ENCODE measurements at regions not wholly inside any gene's neighbourhood (a gene's known extent, or its start where the extent isn't known, plus 50 kb on each side); places are given as distances from the start of the nearest gene placed in this dataset.

DNA sequence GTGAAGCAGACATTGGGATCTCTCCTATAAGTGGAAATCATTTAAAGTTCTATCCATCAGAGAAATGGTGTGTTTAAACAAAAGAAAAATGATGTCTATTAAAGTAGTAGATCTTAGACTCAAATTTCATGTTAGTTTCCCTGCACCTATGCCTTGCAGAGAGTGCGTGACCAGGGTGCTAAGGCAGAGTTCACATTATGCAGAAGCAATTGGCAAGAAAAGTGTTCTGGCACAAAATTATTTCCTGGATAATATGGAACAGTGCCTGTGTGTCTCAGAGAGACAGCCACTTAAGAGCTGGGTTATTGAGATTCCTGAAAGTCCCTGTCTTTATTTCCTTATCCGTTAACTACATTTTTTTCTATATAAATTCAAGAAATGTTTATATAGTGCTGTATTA lies 457.0 kb downstream of the CDH8 start:
- ChIA-PET POLR2A (no interaction called here), CTCF (no interaction called here)
- Histone ChIP-seq H3K4me1 (no peaks in the 10 kb centered on the region), H3K4me3 (no peak overlapping the region), H3K4me2 (no peak overlapping the region), H3K27ac (no peak overlapping the region), H3K9me3 (no peaks in the 10 kb centered on the region; the same call in 2 of the 3 replicates)
- ATAC-seq (no peak), DNase-seq (ENCODE audit: low read depth in 1 of 2, low spot score in 1 of 2) (no peak), FAIRE-seq (no peak)
- TF ChIP-seq ESRRA (IDR thresholded peaks at IDR 0.05; ENCODE audit: borderline replicate concordance, low read length), result no peak
- TF ChIP-seq HMGXB4 (CRISPR knock-in tag; IDR thresholded peaks at IDR 0.05; ENCODE audit: borderline replicate concordance), result no peak
- TF ChIP-seq ELK1 (IDR thresholded peaks at IDR 0.05; ENCODE audit: low read depth, low read length), result no peak
- TF ChIP-seq GATA3 (IDR thresholded peaks at IDR 0.05; ENCODE audit: borderline replicate concordance), result no peak
- WGBS (ENCODE audit: missing lambda C conversion rate), result 30% methylated on average over 2 of the region's 2 CpGs

GRCh38 chr16:61576476-61576875 lies 459.8 kb downstream of the CDH8 start:
- no peak for ATAC-seq
- Histone ChIP-seq H3K4me3 (no peak overlapping the region), H3K9me3 (no peaks in the 10 kb centered on the region), H3K27ac (no peak overlapping the region), H3K4me1 (no peaks in the 10 kb centered on the region), H3K4me2 (no peak overlapping the region)
- 3% methylated on average over 5 of the region's 5 CpGs for WGBS (ENCODE audit: missing lambda C conversion rate)
- ChIA-PET POLR2A (no interaction called here), CTCF (no interaction called here)
- no peak for TF ChIP-seq MAZ (IDR thresholded peaks at IDR 0.05; ENCODE audit: borderline replicate concordance, low read depth, low read length)
- TF ChIP-seq TFCP2L1 (CRISPR knock-in tag; IDR thresholded peaks at IDR 0.05), result no peak
- no peak for TF ChIP-seq KDM1A (IDR thresholded peaks at IDR 0.05; ENCODE audit: low read depth)
- TF ChIP-seq, protein P1, sequence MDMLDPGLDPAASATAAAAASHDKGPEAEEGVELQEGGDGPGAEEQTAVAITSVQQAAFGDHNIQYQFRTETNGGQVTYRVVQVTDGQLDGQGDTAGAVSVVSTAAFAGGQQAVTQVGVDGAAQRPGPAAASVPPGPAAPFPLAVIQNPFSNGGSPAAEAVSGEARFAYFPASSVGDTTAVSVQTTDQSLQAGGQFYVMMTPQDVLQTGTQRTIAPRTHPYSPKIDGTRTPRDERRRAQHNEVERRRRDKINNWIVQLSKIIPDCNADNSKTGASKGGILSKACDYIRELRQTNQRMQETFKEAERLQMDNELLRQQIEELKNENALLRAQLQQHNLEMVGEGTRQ (IDR thresholded peaks at IDR 0.05), result no peak
- TF ChIP-seq TP53 (CRISPR knock-in tag; IDR thresholded peaks at IDR 0.05), result no peak
- TF ChIP-seq E2F6 (IDR thresholded peaks at IDR 0.05; ENCODE audit: borderline replicate concordance, low read depth), result no peak
- TF ChIP-seq, protein P2, sequence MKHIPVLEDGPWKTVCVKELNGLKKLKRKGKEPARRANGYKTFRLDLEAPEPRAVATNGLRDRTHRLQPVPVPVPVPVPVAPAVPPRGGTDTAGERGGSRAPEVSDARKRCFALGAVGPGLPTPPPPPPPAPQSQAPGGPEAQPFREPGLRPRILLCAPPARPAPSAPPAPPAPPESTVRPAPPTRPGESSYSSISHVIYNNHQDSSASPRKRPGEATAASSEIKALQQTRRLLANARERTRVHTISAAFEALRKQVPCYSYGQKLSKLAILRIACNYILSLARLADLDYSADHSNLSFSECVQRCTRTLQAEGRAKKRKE (CRISPR knock-in tag; IDR thresholded peaks at IDR 0.05; ENCODE audit: low read depth), result no peak
- TF ChIP-seq RFX5 (IDR thresholded peaks at IDR 0.05), result no peak
- TF ChIP-seq HDAC2 (IDR thresholded peaks at IDR 0.05), result no peak
- no peak for TF ChIP-seq KDM5A (IDR thresholded peaks at IDR 0.05)
- no peak for TF ChIP-seq RARB (CRISPR knock-in tag; IDR thresholded peaks at IDR 0.05)
- no peak for FAIRE-seq
- DNase-seq (ENCODE audit: low read depth in 1 of 2, low spot score in 1 of 2), result no peak

- ATAC-seq (no peak), DNase-seq (ENCODE audit: low read depth in 1 of 2, low spot score in 1 of 2) (no peak), FAIRE-seq (no peak)
- H3K9me3 ChIP-seq, result no peaks in the 10 kb centered on the region
- no peak overlapping the region for H3K4me3 ChIP-seq
- ChIA-PET CTCF (no interaction called here), POLR2A (no interaction called here)
- H3K4me2 ChIP-seq, result no peak overlapping the region
- no peak overlapping the region for H3K27ac ChIP-seq
- 5% methylated on average over 3 of the region's 3 CpGs for WGBS (ENCODE audit: missing lambda C conversion rate)
- TF ChIP-seq HOXA7 (CRISPR knock-in tag; IDR thresholded peaks at IDR 0.05) (no peak), KDM1A (IDR thresholded peaks at IDR 0.05; ENCODE audit: low read depth) (no peak)
- H3K4me1 ChIP-seq, result no peaks in the 10 kb centered on the region
These were observed 460.6 kb downstream of the CDH8 start for GRCh38 chr16:61575617-61576016.
